PFSK-1 (cell line): ENCODE measurements at regions not wholly inside any gene's neighbourhood (a gene's known extent, or its start where the extent isn't known, plus 50 kb on each side); places are given as distances from the start of the nearest gene placed in this dataset.

ENCODE experiments used
- FOXP2 ChIP-seq: optimal IDR thresholded peaks from 2 replicates; pipeline ENCODE3; 2011; ENCODE audit warnings: borderline replicate concordance, control low read depth, inconsistent platforms; ENCODE audit not compliant: insufficient read depth; ENCODE audit errors: extremely low read length, extremely low read depth
- POLR2AphosphoS5 ChIP-seq: IDR thresholded peaks from 2 replicates; pipeline ENCODE4 v1.6.1; 2012; ENCODE audit warnings: low read depth, mild to moderate bottlenecking, control low read depth, low read length, moderate library complexity
- REST ChIP-seq, 2 experiments: IDR thresholded peaks; 2 replicates each; pipeline versions ENCODE4 v1.6.1 to v1.8.0; 2011 to 2012; ENCODE audit warnings: low read depth in 2 of 2, low read length in 2 of 2, control low read depth in 1 of 2, inconsistent platforms in 1 of 2, mild to moderate bottlenecking in 1 of 2, moderate library complexity in 1 of 2; ENCODE audit not compliant: insufficient read depth in 1 of 2
- SIN3A ChIP-seq: IDR thresholded peaks from 2 replicates; pipeline ENCODE4 v1.6.1; 2012; ENCODE audit warnings: mild to moderate bottlenecking, low read length, moderate library complexity, borderline replicate concordance; ENCODE audit not compliant: insufficient read depth
- TAF1 ChIP-seq: IDR thresholded peaks from 2 replicates; pipeline ENCODE4 v1.6.1; 2012; ENCODE audit warnings: low read length, control low read depth, borderline replicate concordance; ENCODE audit not compliant: insufficient read depth

GRCh38 chr13:89287381-89287780, 1616.2 kb downstream of the SLITRK5 start:
- TF ChIP-seq SIN3A: no peak
- TF ChIP-seq REST (IDR thresholded peaks at IDR 0.05; ENCODE audit: insufficient read depth in 1 of 2, low read depth in 2 of 2, low read length in 2 of 2): no peak
- no peak for TF ChIP-seq POLR2AphosphoS5
- TF ChIP-seq TAF1: no peak
- TF ChIP-seq FOXP2: no peak

- TF ChIP-seq POLR2AphosphoS5 (no peak), FOXP2 (no peak), TAF1 (no peak), SIN3A (no peak), REST (IDR thresholded peaks at IDR 0.05; ENCODE audit: insufficient read depth in 1 of 2, low read depth in 2 of 2, low read length in 2 of 2) (no peak)
Measured at GRCh38 chr13:89294115-89294867, 1623.1 kb downstream of the SLITRK5 start.

- TF ChIP-seq FOXP2: no peak
- no peak for TF ChIP-seq POLR2AphosphoS5
- TF ChIP-seq TAF1: no peak
- no peak for TF ChIP-seq REST (IDR thresholded peaks at IDR 0.05; ENCODE audit: insufficient read depth in 1 of 2, low read depth in 2 of 2, low read length in 2 of 2)
- TF ChIP-seq SIN3A: no peak
Measured at GRCh38 chr13:89307278-89307677, 1636.1 kb downstream of the SLITRK5 start.

- TF ChIP-seq FOXP2 (no peak), POLR2AphosphoS5 (no peak), REST (IDR thresholded peaks at IDR 0.05; ENCODE audit: insufficient read depth in 1 of 2, low read depth in 2 of 2, low read length in 2 of 2) (no peak), SIN3A (no peak), TAF1 (no peak)
Measured at GRCh38 chr13:89310943-89311672, 1639.9 kb downstream of the SLITRK5 start.
